ENCODE measurements at regions not wholly inside any gene's neighbourhood (a gene's known extent, or its start where the extent isn't known, plus 50 kb on each side); places are given as distances from the start of the nearest gene placed in this dataset.

DNA sequence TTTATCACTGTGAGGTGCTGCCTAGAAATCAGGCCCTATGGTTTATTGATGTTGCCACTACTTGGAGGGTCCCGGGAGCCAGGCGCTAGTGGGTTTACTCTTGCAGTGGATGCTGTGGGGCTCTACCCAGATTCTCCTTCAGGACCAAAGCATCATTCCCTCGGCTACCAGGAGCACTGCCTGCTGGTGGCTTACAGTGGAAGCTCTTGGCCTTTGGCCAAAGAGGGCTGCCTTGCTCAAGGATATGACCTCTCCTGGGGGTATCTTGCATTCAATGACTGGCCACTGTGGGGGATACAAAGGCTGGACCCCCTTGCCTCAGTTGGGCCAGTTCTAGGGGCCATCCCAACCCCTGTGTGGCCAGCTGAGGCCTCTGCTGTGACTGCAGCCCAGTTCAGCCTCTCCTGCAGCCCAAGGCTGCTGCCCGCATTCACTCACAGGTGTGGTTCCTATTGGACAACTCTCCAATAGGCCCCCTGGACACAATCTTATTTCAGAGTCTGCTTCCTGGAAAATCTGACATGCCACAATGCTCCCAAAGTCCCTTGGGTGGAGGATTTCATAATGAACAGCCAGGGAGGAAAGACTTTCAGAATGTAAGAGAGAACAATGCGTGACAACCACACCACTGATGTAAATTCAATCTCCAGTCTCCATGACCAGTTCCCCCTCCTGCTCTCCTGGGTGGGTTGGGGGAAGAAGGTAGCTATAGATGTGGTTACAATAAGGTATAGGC is 196.3 kb downstream of the SNX10 start:
- DNase-seq (ENCODE audit: low read depth): no peak

DNA sequence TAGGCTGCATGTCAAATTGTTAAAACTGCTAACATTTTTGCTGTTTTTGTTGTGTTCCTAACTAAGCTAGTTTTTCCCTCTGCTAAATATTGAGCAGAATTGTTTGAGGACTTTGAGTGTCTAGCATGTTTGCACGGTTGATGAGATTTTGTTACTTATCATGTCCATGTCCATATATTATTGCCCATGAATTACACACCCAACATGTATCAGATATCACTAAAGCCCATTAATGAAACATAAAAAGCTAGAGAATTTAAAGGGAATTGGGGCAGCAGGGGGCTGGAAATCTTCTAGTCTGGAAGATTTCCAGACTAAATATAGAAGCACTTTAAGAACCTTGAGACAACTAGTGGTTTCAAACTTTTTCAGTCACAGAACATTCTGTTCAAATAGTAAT is 197.7 kb downstream of the SNX10 start:
- DNase-seq (ENCODE audit: low read depth): no peak

DNA sequence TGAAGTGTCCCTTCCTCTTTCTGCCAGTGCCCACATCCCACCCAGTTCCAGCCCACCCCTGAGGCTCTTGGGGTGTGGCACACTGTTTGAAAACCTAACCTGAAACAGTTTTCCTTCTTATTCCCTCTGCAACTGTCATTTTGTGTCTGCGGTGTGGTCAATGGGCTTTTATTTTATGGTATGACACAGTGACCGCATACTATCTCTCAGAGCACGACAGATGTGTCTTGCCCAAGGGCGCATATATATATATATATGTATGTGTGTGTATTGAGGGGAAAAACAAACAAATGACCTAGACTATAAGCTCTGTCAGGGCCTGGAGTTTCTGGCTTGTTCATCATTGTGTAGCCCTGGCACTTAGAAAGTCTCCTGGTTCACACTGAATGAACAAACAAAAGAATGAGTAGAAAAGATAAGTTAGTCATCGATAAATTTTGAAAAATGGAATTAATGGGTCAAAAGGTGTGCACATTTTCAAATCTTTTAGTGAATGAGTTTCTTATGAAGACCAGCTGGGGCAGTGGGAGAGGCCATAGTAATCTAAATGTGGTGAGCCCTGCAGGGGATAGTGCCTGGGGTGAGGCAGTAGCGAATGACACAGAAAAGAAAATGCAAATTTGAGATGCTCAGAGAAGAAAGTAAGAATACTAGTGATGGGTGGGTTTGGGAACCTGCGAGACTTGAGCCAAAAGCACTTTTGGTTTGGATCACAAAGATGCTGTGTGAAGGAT is 198.4 kb downstream of the SNX10 start:
- no peak for DNase-seq (ENCODE audit: low read depth)

DNA sequence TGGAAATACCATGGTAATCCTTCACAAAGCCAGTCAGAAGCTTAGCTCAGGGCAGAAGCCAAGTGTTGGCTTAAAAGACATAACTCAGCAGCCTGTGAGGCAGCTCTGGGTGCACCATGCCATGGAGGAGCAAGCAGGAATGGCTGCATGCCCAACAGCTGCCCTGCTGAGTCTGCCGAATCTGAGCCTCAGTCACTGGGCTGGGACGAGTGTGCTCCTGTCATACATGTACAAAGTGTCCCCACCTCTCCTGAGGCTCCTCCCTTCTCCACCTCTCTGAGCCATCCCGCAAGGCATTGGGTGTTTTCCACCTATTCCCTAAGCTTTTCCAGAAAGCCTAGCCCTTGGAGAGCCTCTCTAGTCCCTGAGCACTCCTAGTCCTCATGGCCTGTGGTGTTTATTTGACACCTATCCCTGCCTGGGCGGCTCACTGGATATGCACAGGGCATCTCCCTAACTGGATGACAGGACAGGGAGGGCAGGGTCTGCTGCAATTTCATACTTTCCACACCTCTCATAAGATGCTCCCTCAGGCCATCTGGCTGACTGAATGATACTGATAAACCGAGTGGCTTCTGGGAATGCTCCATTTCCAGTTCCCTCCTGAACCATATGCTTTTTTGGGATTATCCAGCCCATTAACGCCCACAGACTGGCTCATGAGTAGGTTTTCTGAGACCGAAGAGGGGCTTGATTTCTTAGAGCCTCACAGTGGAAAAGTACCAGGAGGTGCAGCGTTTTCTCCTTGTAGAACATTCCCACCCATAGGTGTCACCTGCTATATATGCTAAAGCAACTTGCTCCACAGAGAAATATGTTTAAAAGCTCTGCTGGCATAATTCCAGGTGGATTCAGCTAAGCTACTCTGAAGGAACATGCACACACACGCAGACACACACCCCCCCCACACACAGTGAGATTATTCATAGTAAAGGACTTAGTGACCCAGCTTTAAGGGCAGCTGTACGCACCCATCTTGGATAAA is 199.3 kb downstream of the SNX10 start:
- peak; percentile 2 for DNase-seq (ENCODE audit: low read depth)

DNA sequence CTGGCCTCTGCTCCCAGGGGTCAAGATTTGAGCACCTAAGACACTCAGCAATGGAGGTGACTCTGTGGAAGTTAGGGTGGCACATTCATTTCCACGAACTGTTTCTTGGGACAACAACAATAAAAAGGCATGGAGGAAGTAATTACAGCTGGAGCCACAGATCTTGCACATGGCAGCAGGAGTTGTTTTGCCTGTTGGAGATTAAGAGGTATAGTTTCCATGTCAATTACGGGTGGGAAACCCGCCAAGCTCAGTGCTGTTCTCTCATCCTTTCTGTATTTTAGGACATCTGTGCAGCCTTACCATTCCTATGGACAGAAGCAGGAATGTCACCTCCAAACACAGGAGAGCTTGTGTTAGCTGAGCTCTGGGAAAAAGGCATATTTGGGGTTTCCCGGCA is 201.2 kb downstream of the SNX10 start:
- DNase-seq (ENCODE audit: low read depth): no peak

DNA sequence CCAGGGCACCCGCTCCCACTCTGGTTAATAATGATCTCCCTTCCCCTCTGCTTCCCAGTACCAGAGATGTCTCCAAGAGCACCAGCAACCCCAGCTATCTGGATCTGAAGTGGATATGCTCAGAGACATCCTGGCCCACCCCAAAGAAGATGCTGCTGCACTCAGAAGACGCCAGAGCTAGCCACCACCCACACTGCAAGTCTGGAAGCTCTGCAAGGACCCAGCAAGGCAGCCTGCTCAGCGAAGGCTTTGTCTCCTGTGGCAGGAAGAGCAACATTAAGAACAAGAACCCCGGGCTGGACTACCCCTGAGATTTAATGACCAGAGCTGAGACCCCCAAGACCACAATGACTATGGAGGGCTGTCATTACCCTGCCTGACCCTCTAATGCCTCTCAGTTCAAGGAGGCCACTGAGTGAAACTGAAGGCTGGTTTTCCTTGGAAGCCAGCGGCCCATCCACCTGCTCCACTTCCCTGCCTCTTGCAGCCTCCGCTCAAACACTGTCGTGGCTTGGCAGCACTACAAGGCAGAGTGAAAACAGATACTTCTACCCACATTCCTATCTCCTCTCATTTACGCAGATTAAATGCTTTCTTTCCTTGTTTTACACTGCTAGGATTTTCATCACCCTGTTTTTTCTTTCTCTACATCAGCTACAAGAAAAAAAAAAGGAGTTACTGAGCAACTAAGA is 202.2 kb downstream of the SNX10 start:
- peak; percentile 21 for DNase-seq (ENCODE audit: low read depth)

DNA sequence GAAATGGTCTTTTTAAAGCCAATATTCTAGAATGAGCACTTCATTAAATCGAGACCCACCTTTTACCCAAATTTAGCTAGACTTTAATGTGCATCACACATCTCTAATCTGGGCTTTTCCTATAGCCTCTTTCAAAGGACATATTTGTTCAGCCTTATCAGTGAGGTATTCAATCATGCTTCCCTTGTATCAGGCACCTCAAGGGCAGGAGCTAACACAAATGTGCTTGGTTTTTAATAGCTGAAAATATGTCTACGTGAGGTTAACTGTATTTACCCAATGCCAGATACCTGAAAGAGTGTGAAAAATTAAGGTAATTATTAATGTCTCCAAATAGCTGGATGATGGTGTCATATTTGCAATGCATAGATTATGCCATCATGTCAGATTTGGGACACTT is 203.9 kb downstream of the SNX10 start:
- no peak for DNase-seq (ENCODE audit: low read depth)

DNA sequence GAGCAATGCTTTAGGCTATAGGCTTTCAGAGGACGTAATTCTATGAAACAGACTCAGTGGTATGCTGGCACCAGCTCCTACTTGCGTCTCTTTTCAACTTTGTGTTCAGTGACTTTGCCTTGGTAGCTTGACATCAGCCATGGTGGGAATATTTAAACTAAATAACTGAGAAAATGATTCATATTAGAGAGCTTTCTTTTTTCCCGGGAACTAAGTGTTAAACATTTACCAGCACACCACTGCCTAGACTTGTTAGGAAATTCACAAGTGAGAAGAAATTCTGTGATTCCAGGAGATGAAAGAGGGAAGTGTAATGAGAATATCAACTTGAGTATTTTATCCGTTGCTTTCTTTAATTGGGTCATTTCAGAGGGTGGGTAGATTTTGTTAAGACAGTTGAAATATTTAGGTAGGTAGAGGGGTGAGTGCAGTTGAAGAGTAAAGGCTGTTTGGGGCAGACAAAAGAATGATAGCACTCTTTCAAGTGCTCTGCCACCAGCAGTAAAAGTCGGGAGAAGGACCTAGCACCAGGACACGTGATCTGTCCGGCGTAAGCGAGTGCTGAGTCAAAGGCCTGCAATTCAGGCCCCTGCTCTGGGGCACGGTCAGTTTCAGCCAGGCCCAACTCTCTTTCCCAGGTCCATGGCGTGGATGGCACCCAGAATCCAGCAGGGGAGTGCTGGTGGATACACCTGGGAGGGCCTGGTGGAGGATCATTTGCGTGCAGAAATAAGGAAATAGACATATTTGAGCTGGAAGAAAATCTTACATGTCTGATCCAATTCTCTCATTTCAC is 206.3 kb downstream of the SNX10 start:
- no peak for DNase-seq (ENCODE audit: low read depth)

DNA sequence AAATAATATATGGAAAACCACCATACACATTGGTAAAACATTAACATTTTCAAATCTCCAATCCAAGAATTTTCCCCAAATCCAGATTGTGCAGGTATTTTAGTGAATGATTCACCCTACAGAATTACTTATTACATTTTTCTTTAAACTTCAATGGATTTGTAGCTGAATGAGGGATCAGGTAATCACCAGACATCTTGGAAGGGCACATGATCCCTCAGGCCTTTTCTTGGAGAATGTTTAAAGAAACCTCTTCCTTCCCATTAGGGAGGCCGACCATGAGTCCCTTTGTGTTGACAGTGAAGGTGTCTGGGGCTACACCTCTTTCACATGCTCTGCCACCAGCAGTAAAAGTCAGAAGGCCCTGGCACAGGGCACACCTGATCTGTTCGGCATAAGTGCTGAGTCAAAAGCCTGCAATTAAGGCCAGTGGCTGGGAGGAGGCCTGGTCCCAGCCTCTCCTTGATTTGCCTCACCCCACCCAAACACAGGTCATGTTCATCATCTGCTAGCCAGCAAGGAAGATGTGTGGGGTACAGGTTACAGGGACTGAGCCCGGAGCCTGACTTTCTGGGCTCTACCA is 207.7 kb downstream of the SNX10 start:
- DNase-seq (ENCODE audit: low read depth): no peak

DNA sequence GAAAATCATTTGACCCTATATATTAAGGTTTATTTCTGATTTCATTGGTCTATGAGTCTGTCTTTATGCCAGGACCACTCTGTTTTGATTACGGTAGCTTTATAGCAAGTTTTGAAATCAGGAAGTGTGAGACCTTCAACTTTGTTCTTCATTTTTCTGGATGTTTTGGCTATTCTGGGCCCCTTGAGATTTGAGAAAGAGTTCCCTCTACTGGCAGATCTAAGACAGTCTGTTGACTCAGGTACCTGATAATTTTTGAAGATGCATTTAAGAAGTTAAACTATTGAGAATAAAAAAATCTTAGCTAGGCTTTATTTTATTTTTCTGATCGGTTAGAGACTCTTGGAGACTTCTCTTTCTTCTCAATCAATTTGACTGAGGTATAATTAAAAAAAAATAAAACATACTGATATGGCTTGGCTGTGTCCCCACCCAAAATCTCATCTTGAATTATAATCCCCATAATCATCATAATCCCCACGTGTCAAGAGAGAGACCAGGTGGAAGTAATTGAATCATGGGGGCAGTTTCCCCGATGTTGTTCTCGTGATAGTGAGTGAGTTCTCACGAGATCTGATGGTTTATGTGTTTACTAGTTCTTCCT is 209.2 kb downstream of the SNX10 start:
- peak; percentile 10 for DNase-seq (ENCODE audit: low read depth)

DNA sequence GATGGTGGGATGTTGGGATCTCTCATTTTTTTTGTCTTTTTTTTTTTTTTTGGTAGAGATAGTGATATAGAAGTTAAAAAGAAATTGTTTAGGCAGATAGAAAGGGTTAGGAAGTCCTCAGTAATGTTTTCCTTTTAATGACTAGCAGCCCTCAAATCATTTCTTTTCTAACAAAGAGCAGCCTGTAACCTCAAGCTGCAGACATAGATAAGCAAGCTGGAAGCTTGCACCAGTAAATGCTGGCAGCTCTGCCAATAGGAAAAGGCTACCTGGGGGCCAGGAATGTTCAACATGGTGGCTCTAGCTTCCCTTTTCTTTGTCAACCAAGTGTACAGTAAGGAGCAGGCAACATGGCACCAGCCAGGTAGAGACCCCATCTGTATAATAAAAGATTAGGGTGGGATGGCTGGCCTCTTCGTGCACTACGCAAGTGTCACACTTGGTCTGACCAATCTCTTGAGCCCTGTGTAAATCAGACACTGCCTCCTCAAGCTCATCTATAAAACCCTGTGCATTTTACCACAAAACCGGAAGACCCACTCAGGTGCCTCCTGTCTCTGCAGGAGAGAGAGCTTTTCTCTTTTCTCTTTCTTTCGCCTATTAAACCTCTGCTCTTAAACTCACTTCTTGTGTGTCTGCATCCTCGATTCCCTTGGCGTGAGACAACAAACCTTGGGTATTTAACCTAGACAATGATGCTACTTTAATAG is 212.9 kb downstream of the SNX10 start:
- DNase-seq (ENCODE audit: low read depth): no peak

DNA sequence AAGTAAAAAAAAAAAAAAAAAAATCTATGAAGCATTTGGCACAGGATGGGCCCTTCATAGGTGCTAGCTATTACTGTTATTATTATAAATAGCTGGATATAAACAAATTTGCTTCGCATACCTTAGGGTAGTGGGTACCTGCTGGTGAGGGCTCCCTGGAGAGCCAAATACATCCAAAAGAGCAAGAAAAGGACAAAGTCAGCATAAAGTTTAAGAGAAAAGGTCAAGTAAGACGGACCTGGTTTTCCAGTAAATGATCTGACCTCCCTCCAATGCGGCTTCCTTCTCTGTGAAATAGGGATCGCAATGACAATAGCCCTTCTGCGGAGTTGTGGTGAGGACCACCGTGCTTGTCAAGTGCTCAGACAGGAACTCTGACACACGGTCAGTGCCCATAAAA is 214.5 kb downstream of the SNX10 start:
- DNase-seq (ENCODE audit: low read depth): no peak

DNA sequence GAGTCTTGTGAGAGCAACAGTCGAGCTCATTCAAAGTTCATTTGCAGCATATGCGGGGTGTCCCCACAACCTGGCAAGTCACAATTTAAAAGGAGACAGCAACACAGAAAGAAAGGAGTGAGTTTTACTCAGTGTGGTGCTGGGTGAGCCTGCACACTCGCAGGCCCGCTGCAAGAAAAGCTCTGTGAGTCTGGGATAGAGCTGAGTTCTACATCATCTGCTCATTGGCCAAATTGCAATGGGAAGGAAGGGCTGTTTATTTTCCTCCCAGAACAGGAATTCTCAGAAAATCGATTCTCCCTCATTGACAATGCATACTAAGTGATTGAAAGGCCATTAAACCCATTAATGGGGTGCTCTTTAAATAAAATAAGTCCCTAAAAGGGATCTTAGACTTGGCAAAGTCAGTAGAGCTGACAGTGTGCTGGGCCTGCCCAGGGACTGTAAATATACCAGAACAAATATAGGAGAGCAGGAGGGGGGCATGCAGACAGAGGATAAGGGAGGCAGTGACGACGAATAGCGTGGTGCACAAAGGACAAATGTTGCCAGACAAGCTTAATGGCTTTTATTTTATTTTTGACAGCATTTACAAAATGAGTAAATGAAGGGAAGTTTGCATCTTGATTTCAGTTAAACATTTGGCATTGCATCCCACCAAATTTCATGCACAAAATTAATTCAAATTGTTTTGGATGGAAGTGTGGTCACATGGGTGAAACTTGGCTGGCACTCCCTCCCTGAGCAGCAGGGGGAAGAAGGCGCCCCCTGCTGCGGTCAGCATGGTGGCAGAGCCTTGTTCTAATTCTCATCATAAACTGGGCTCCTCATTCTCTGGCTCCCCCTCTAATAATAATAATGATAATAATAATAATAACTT is 215.7 kb downstream of the SNX10 start:
- no peak for DNase-seq (ENCODE audit: low read depth)

DNA sequence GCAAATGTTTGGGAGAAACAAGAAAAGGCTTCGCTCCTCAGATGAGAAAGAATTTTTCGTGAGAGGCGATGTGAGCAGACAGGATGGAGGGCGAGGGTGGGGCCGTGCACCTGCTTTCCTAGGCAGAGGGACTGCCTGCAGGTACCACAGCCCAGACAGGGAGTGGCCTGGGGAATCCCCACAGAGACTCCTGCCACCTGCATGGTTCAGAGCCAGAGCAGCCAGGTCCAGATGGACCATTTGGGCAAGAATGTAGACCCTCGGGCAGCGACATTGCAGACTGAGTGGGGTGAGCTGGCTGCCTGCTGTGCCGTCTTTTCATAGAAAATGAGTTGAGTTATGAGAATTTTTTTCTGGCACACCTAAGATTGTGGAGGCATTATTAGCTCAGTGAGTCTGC is 216.8 kb downstream of the SNX10 start:
- no peak for DNase-seq (ENCODE audit: low read depth)

DNA sequence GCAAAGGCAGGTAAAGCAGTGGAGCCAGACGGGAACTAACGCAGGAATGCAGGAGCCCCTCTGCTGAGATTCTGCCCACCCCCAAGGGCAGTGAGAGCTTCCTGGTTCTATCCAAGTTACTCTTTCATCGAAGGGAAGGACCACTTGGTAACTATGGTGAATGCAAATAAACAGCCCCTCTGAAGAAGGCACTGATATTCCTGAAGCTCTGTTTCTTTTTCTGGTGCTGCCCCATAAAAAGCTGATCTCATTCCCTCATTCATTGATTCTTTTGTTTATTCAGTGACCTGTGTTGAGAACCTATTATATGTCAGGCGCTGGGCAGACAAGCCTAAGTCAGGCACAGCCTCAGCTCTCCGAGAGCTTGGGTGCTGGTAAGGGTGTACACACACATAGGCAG is 217.3 kb downstream of the SNX10 start:
- no peak for DNase-seq (ENCODE audit: low read depth)

DNA sequence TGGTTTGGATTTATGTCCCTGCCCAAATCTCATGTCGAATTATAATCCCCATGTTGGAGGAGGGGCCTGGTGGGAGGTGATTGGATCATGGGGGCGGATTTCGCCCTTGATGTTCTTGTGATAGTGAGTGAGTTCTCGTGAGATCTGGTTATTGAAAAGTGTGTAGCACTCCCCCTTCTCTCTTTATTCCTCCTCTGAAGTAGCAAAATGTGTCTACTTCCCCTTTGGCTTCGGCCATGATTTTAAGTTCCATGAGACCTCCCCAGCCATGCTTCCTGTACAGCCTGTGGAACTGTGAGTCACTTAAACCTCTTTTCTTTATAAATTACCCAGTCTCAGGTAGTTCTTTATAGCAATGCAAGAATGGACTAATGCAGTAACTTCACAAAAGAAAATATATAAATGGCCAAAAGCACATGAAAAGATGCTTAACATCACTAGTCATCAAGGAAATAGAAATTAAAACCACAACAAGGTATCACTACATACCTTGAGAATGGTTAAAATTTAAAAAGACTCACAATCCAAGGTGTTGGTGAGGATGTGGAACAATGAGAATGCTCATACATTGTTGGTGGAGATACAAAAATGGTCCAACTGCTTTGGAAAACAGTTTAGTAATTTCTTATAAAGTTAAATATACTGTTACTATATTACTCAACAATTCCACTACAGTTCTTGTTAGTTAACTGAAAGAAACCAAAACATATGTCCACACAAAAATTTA is 218.7 kb downstream of the SNX10 start:
- no peak for DNase-seq (ENCODE audit: low read depth)

DNA sequence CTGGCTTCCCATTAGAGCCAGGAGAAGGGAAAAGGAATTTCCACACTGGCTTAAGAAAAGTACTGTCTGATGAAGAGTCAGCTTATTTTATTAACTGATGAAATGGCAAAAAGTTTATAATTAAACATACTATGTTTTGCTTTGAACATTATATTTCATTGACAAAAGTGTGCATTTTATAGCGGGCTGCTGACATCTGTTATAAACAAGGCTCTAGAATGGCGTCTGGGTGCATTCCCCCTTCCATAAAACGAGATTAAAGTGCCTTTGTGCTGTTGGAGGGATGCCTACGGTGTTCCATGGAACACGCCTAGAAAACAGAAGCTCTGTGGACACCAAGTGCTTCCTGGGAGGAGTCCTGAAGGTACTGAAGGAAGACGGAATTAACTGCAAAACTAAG is 220.2 kb downstream of the SNX10 start:
- no peak for DNase-seq (ENCODE audit: low read depth)
